Activated naive CD4-positive, alpha-beta T cell treated with Interleukin-2 at 50 U/mL for 16 hours (primary cell): ENCODE measurements at regions not wholly inside any gene's neighbourhood (a gene's known extent, or its start where the extent isn't known, plus 50 kb on each side); places are given as distances from the start of the nearest gene placed in this dataset.

Experiments
- DNase-seq: peaks from one replicate; pipeline ENCODE4 v3.0.0-alpha.2; 2020

DNA sequence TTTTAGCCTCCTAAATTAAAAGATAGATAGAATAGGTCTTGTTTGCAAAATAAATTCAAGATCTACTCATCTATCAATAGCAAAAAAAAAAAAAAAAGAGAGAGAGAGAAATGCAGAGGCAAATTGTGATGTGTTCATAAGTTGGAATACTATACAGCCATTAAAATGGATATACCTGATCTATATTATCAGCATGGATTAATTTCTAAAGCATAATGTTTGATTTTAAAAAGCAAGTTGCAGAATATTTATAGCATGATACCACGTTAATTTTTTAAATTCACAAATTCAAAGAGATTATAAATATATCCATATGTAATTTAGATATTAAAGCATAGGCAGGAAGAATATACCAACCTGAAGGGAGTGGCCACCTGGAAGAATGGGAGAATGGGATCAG, 114.9 kb upstream of the PTPRT start:
- no peak for DNase-seq

DNA sequence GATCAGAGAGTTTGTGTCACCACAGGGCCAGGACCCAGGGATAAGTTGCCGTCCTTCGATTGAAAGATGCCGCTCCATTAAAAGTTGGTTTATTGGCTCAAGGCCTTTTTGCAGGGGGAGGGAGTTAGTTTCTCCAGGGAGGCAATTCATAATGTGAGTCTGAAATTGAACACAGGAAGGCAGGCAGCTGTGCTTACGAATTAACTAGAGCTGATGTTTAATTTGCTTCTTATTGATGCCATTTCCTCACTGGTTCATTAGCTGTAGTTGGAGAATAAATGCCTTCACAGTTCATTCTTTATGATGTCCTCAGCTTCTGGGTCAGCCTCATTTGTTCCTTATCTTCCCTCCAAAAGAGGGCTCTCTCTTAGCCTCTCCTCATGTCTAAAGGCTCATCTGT, 113.2 kb upstream of the PTPRT start:
- no peak for DNase-seq

DNA sequence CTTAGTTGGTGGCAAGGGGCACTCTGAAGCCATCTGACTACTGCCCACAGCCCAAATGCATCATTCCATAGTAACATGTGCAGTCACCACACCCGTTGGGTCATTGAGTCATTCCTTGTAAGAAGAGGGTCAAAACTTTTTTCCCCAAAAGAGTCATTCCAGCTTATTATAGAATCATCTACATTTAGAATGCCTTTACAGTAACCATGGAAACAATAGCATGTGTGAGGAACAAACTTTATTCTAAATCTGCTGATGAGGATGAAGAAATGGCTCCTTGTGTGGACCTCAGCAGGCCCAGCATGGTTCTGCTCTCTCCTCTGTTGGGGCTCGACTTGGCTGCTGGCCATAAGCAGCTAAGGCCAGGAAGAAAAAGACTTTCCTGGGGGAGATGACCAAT, 111.2 kb upstream of the PTPRT start:
- no peak for DNase-seq

DNA sequence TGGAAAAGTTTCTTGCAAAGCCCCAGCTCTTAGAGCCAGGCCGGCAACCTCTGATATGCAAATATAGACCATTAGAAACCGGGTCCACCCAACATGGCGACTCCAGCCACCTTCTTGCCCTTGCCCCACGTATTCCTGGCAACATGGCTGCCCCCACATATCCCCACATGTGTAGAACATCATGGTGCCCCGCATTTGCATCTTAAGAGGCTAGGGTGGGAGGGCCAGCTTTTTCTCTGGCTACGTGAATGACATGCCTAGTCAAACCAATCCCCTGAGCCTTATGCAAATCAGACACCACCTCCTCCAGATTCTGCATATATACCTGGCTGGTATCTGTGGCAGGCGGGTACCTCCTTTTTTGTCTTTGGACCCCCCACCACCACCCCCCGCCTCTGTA, 106.1 kb upstream of the PTPRT start:
- no peak for DNase-seq

DNA sequence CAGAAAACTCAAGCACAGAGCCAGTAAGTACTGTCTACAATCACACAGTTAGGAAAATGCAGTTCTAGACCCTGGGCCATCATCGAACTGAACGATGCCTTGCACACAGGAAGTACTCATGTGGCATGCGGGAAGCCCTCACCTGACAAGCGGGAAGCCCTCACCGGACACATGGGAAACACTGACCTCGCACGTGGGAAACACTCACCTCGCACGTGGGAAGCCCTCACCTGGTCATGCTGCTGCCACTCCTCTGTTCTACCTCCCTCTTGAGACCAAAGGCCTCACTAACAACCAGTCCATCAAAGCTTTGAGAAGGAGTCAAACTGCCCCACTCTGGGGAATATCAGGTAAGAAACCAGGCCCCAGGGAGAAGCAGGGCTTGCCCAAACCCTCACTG, 105.6 kb upstream of the PTPRT start:
- DNase-seq: no peak

DNA sequence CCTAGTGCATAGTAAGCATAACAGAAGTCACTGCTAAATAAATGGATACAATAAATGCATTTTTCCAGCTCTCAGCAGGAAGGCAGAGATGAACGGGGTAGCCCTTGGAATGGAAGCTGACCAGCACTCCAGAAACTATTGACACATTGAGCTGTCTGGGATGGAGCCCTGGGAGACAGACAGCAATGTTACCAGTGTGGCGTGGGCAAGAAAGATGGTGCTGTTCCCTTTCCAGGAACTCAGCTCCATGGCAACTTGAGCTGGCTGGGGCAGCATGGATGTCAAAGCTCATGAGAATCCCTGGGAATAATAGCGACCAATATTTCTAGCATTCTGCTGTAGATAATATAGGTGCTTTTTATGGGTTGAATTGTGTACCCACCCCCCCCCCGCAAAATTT, 104.3 kb upstream of the PTPRT start:
- no peak for DNase-seq

DNA sequence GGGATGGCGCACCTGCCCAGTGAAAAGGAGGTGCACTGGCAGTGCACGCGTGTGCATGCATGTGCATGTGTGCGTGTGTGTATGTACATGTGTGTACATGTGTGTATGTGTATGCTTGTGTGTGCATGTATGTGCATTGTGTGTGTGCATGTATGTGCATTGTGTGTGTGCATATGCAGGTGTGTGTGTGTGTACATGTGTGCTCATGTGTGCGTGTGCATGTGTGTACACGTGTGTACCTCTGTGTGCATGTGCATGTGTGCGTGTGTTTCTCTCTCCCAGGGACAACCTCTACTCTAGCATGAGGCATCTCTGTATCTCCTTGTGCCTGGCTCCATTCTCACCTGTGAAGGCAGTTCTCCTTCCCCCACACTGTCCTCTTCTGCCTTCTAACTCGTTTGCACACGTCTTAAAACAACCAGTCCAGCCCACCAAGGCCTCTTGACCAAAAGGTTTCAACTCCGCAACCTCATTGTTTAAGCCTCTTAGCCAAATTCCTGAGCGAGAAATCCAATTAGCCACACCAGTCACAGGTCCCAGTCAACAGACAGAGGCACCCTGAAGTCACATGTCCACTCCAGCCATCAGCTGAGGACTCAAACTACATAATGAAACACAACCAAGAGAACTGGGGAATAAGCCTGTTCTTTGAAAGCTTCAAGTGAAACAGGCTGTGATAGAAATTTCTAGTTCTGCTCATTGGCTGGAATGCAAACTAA, 103.5 kb upstream of the PTPRT start:
- DNase-seq: no peak

DNA sequence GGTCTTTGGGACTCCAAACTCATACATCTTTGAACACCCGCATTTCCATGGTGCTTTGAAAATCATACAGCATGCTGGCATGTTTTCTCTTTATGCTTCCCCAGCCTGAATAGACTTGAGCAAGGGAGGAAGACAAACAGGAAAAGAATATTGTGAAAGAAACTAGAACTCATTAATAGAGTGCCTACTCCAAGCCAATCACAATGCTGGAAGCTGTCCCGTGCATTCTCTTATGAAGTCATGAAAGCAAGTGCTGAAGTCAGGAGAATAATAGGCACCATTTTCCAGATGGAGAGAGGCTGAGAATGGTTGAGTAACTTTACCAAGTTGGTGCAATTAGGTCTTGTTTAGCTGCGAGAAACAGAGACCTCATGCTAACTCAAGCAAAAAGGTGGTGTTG, 102.5 kb upstream of the PTPRT start:
- no peak for DNase-seq

DNA sequence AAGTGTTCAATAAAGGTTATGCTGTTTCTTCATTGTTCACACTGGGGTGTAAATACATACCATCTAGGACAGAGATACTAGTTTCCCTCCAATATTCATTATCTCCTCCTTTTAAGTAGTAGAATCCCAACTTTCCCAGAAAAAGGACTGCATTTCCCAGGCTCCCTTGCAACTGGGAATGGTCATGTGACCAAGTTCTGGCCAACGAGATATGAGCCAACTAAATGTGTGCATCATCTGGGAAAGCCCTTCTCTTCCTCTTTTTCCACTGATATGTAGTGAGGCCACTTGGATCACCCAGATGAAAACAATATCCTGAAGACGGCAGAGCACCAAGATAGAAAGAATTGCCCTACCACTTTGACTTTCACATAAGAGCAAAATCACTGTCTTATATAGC, 97.9 kb upstream of the PTPRT start:
- no peak for DNase-seq

DNA sequence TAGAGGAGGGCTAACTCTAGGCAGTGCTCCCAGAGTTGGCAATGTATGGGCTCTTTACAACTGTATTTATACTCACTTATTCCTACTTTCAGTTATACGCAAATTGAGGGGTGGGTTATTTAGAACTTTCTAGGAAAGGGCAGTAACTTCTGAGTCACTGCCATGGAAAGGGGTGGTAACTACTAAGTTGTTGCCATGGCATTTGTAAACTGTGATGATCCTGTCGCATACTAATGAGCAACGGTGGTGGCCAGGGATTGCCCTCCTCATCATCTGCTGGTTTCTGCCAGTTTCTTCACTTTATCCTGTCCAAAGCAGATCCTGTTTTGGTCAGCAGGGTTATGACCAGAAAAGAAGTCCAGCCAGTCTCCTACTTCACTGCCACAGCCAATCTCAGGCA, 95.5 kb upstream of the PTPRT start:
- DNase-seq: no peak

DNA sequence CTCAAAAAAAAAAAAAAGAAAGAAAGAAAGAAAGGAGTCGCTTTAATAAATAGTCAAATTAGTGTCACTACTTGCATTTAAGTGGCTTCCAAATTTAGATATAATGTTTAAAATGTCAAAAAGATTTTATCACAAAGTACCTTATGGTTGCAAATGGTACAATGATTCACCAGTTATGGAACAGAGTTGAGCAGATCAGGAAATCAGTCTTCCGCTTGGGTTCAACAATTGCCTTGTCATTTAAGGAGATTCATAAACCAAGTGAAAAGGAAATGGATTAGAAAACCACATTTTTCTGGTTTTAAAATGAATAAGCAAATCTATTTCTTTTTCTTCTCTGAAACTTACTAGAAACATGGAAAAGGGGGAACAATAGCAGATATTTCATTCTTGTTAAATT, 94.8 kb upstream of the PTPRT start:
- no peak for DNase-seq

DNA sequence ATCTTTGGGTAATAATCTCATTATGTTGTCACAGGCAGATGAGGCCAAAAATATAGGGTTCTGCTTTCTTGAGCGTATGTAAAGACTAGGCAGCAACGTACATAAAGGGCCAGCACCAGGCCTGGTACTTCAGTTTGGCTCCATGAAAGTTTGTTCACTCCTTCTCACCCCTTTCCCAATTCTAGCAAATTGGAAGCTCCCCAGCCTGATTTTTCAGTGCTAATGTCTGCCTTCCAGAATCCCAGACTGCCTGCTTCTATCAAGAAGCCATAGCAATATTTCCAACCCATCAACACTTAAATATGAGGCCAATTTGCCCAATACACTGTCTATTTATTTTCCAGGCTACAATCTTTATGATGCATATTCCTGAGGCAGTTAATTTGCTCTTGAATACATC, 93.4 kb upstream of the PTPRT start:
- DNase-seq: no peak

DNA sequence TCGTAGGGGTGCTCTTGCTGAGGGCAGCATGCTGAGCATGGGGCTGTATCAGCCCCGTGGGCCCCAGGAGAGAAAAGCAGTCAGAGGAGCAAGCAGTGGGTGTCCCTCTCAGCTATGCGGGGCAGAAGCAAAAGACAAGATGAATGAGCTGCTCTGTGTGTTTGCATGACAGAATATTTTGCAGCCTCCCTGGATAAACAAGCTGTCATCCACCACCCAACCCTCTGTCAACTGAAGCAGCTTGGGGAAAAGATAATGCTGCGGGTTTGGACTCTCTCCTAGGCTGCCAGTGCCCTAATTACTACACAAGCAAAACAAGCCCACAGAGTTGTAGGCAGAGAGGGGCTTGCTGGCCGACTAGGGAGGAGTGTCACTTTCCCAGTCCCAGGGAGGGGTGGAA, 82.3 kb upstream of the PTPRT start:
- DNase-seq: no peak

DNA sequence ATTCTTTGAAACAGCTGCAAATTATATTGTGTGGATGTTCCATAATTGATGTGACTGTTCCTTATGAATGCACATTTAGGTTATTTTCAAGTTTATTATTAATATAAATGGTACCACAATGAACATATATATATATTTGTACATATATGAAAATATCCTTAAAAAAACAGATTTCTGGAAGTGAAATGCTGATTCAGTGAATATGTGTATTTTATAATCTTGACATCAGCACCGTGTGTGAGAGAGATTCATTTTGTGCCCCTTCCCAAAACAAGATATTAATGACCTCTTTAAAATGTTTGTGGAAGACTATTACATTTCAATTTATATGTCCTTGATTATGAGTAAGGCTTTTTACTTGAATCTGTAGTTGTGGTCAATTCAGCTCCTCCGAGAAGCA, 75.7 kb upstream of the PTPRT start:
- no peak for DNase-seq

DNA sequence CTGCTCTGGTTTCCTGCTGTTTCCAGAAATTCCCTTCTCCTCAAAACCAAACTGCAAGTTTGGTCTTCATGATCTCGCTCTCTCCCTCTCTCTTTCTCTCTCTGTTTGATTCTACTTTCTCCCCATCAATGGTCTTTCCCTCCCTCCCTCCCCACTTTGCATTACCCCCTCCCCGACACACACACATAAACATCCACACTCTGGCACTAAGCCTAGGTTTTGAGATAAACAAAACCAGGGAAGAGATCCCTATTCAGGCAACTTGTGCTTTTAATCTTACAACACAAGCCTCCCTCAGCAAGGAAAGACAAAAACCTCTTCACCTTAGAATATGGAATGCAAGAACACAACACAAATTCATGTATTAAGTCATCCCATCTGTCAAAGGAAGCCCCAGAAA, 73.5 kb upstream of the PTPRT start:
- DNase-seq: no peak

DNA sequence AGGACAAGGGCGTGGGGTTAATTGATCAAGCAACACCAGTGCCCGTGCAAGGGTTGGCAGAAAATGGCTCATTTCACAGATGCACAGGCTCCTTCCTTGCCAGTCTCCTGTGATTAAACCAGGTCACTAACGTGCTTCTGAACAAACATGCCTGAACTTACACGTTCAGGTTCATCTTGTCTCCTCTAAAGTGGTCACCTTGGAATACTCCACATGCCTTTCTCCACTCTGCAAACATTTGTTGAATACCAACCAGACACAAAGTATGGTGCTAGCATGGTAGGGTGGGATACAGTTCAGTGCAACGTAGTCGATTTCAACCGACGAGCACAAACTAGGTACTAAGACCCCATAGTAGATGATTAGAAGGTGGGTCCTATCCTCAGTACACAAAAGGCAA, 72.6 kb upstream of the PTPRT start:
- no peak for DNase-seq

DNA sequence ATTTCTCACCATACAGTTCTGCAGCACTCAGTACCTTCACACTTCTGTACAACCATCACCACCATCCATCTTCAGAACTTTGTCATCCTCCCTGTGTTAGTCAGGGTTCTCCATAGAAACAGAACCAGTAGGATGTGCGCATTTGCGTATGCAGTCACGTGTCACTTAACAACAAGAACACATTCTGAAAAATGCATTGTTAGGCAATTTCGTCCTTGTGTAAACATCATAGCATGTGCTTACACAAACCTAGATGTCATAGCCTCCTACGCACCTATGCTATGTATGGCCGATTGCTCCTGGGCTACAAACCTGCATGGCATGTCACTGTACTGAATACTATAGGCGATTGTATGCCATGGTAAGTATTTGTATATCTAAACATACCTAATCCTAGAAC, 66.2 kb upstream of the PTPRT start:
- DNase-seq: no peak

DNA sequence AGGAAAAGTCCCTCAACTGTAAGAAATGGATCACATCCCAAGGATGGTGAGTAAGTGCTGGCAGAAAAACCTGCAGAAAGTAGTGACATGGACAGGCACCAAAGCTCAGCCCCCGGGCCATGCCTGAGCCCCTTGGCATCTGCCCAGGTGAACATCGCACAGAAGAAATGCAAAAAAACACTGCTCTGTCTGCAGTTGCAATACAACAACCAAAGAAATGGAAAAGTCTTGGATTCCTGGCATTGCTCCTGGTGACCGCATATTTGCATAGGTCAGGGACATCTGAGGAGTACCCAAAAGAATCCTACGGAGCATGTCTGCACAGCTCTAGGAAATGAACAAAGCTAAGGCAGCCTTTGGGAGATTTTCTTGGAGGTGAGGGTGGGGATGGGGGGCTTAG, 63.1 kb upstream of the PTPRT start:
- DNase-seq: no peak

DNA sequence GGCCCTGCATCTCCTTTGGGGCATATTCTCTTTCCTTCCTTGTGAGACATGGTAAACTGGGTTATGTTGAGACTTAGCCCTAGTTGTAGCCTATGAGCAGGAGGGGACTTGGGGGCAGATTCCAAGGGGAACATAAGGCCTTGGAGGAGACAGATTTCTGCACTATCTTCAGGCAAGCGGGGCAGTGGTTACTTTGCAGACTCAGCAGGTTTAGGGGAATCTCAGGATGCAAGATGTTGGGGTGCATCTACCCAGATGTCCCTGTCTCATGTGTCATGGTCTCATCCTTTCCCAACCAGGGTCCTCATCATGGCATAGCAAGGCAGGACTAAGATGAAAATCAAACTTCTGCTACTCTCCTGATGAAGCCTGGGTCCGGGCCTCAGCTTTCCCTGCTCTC, 58.6 kb upstream of the PTPRT start:
- DNase-seq: no peak

DNA sequence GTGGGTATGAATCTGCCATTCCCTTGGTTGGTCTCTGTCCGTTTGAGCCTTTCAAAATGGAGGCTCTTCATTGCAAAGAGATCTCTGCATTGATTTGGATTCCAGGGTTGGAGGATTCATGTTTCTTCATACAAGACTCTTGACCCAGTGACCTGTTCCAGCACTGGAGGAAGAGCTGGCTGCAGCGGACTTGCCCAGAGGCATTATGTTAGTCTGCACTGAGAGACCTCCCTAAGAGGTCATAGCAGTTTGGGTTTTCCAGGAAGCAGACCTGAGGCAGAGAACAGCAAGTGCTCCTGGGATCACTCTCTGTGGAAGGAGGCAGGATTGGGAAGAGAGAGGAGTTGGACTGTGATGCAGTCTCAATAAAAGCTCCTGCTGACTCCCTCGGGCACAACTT, 57.7 kb upstream of the PTPRT start:
- no peak for DNase-seq

DNA sequence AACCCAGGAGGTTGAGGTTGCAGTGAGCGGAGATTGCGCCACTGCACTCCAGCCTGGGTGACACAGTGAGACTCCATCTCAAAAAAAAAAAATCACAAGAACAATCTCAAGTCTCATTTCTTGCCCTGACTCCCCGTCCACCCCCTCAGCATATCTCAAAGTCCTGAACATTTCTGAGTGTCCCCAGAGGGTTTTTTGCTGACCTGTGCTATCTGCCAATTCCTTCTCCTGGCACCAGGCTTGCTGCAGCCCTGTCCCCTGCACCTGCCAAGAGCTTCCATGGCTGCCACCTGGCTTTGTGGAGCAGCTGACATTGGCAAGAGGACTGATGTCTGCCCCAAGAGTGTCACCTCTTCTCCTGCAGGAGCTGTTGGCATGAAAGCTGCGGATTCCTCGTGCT, 54.9 kb upstream of the PTPRT start:
- DNase-seq: no peak

DNA sequence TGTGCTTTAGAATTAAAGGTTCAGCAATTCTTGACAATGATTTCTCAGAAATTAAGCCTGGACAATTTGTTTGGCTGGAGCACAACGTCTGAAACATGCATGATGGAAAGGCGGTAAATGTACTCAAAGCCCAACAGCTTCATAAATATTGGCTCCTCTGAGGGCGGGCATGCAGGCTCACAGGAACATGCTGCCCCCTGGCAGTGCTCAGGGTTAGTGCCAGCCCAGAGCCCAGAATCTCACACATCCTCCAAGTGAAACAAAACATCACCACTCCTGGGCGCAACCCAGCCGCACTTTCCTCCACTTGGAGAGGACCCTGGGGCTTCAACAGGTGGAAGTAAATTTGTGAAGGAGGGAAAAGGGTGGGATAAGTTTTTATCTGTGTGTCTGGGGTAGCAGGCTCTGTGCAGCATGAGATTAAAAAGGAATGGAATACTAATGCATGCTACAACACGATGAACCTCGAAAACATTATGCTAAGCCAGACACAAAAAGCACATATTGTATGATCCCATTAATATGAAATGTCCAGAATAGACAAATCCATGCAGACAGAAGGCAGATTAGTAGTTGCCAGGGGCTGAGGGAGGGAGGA, 54.1 kb upstream of the PTPRT start:
- no peak for DNase-seq

DNA sequence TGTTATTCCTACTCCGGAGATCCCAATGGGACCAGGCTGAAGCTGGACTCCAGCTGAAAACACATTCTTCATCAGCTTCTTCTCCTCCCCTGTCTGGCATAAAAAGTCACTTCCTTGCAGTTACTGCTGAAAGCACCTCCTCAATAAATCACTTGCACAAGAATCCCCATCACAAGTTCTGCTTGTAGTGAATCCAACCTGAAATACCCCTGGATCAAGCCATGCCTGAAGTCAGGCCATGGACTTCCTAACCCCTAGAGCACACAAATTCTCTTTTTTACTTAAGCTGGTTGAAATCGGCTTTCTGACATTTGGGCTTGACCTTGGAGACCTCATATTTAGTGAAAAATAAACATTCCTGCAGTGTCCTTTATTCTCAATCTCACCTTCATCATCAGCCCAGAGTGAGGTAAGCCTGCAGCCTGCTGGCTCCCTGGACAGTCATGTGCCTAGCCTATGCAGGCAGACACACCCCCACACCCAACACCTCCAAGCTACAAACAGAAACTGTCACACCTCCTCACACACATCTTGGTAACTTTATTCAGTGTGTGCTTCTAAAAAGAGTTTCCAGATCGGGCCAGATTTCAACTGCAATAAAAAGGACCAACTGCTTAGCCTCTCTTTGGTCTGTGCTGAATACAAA, 51.5 kb upstream of the PTPRT start:
- no peak for DNase-seq
